ENCODE measurements at regions not wholly inside any gene's neighbourhood (a gene's known extent, or its start where the extent isn't known, plus 50 kb on each side); places are given as distances from the start of the nearest gene placed in this dataset.

DNA sequence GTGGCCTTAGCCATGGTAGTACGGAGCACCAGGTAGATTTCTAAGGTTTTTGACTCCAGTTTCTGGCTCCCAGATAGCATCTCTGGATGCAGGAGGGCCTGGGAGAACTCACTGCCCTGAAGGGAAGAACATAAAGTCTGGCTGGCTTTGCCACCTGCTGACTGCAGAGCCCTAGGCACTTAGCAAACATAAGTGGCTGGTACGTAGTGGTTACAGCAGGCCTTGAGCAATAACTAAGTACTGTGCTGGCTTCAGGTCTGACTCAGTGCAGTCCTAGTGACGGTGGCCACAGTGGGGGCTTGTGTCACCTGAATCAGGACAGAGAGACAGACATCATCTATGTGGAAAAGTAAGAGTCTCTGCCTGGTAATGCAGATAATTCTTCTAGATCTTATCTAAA is 871.1 kb downstream of the PDCD6IP start:
- H3K9ac ChIP-seq (ENCODE audit: low read length) = no peak overlapping the region
- no peaks in the 10 kb centered on the region for H3K36me3 ChIP-seq (ENCODE audit: insufficient read depth, low read length)
- TF ChIP-seq REST (IDR thresholded peaks at IDR 0.05; ENCODE audit: borderline replicate concordance) (no peak), EP300 (conservative IDR thresholded peaks at IDR 0.05; ENCODE audit: poor library complexity, severe bottlenecking) (no peak), RAD21 (conservative IDR thresholded peaks at IDR 0.05) (no peak), MXI1 (conservative IDR thresholded peaks at IDR 0.05; ENCODE audit: poor library complexity, severe bottlenecking) (no peak), TAF1 (IDR thresholded peaks at IDR 0.05; ENCODE audit: low read depth) (no peak), EZH2 (IDR thresholded peaks at IDR 0.05; ENCODE audit: borderline replicate concordance, insufficient read depth, low read length, poor library complexity, severe bottlenecking) (no peak), SMC3 (conservative IDR thresholded peaks at IDR 0.05; ENCODE audit: poor library complexity) (no peak), POLR2AphosphoS5 (IDR thresholded peaks at IDR 0.05) (no peak)
- TF ChIP-seq, protein P1, sequence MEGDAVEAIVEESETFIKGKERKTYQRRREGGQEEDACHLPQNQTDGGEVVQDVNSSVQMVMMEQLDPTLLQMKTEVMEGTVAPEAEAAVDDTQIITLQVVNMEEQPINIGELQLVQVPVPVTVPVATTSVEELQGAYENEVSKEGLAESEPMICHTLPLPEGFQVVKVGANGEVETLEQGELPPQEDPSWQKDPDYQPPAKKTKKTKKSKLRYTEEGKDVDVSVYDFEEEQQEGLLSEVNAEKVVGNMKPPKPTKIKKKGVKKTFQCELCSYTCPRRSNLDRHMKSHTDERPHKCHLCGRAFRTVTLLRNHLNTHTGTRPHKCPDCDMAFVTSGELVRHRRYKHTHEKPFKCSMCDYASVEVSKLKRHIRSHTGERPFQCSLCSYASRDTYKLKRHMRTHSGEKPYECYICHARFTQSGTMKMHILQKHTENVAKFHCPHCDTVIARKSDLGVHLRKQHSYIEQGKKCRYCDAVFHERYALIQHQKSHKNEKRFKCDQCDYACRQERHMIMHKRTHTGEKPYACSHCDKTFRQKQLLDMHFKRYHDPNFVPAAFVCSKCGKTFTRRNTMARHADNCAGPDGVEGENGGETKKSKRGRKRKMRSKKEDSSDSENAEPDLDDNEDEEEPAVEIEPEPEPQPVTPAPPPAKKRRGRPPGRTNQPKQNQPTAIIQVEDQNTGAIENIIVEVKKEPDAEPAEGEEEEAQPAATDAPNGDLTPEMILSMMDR (IDR thresholded peaks at IDR 0.05; ENCODE audit: poor library complexity, severe bottlenecking) = no peak
- H3K9me3 ChIP-seq (ENCODE audit: low read length) = no peaks in the 10 kb centered on the region
- no peak overlapping the region for H2AFZ ChIP-seq (ENCODE audit: low read depth, low read length)
- no peaks in the 10 kb centered on the region for H3K79me2 ChIP-seq (replicated peaks; ENCODE audit: insufficient read depth, low read length)
- no peaks in the 10 kb centered on the region for H3K27me3 ChIP-seq (ENCODE audit: insufficient read depth, low read depth, low read length)
- H4K20me1 ChIP-seq (ENCODE audit: insufficient read depth) = no peaks in the 10 kb centered on the region
- H3K4me2 ChIP-seq (ENCODE audit: low read length) = no peak overlapping the region
- H3F3A ChIP-seq (ENCODE audit: insufficient read depth, low read length, poor library complexity, severe bottlenecking) = no peaks in the 10 kb centered on the region
- no peak overlapping the region for H3K27ac ChIP-seq (ENCODE audit: low read length)
- no peak overlapping the region for H3K4me3 ChIP-seq (ENCODE audit: low read length)
- no peaks in the 10 kb centered on the region for H3K9me2 ChIP-seq (ENCODE audit: insufficient read depth, low read length)

- H3K4me3 ChIP-seq (ENCODE audit: low read length) = no peak overlapping the region
- no peaks in the 10 kb centered on the region for H3K27me3 ChIP-seq (ENCODE audit: insufficient read depth, low read depth, low read length)
- no peaks in the 10 kb centered on the region for H3F3A ChIP-seq (ENCODE audit: insufficient read depth, low read length, poor library complexity, severe bottlenecking)
- no peak overlapping the region for H3K27ac ChIP-seq (ENCODE audit: low read length)
- H3K79me2 ChIP-seq (replicated peaks; ENCODE audit: insufficient read depth, low read length) = no peaks in the 10 kb centered on the region
- peaks cover 5% of the 10 kb centered on the region for H3K9me3 ChIP-seq (ENCODE audit: low read length)
- no peaks in the 10 kb centered on the region for H3K36me3 ChIP-seq (ENCODE audit: insufficient read depth, low read length)
- no peak overlapping the region for H3K9ac ChIP-seq (ENCODE audit: low read length)
- H2AFZ ChIP-seq (ENCODE audit: low read depth, low read length) = no peak overlapping the region
- TF ChIP-seq MXI1 (conservative IDR thresholded peaks at IDR 0.05; ENCODE audit: poor library complexity, severe bottlenecking) = no peak
- no peak for TF ChIP-seq POLR2AphosphoS5 (IDR thresholded peaks at IDR 0.05)
- TF ChIP-seq TAF1 (IDR thresholded peaks at IDR 0.05; ENCODE audit: low read depth) = no peak
- TF ChIP-seq RAD21 (conservative IDR thresholded peaks at IDR 0.05) = no peak
- no peak for TF ChIP-seq SMC3 (conservative IDR thresholded peaks at IDR 0.05; ENCODE audit: poor library complexity)
- TF ChIP-seq REST (IDR thresholded peaks at IDR 0.05; ENCODE audit: borderline replicate concordance) = no peak
- TF ChIP-seq, protein P1 (IDR thresholded peaks at IDR 0.05; ENCODE audit: poor library complexity, severe bottlenecking) = no peak
- TF ChIP-seq EZH2 (IDR thresholded peaks at IDR 0.05; ENCODE audit: borderline replicate concordance, insufficient read depth, low read length, poor library complexity, severe bottlenecking) = no peak
- TF ChIP-seq EP300 (conservative IDR thresholded peaks at IDR 0.05; ENCODE audit: poor library complexity, severe bottlenecking) = no peak
- H4K20me1 ChIP-seq (ENCODE audit: insufficient read depth) = no peaks in the 10 kb centered on the region
- H3K4me2 ChIP-seq (ENCODE audit: low read length) = no peak overlapping the region
- H3K9me2 ChIP-seq (ENCODE audit: insufficient read depth, low read length) = no peaks in the 10 kb centered on the region
Observed at GRCh38 chr3:34675383-34676120, 877.1 kb downstream of the PDCD6IP start.

Data from neural cell (in vitro differentiated cells).